Panc1 (cell line): ENCODE measurements at regions not wholly inside any gene's neighbourhood (a gene's known extent, or its start where the extent isn't known, plus 50 kb on each side); places are given as distances from the start of the nearest gene placed in this dataset.

Source experiments
- ATAC-seq: fragments of 200-7000 bp; cut with Tn5 transposase; 2 replicates; pipeline ENCODE4 v1.9.1; 2020; ENCODE audit warnings: mild to moderate bottlenecking, moderate library complexity
- BruUV-seq: library from RNA; stranded (reverse); fragments of 400-500 nt; replicated peaks from 2 replicates; lab custom pipeline; 2021; lab: Mats Ljungman, UMichigan
- CTCF ChIA-PET: fragments of 300-600 bp; sonication (Branson Sonifier 250); formaldehyde crosslinking; loops from one replicate; lab custom pipeline; 2022; ENCODE audit warnings: antibody characterized with exemption; lab: Charles Lee
- POLR2A ChIA-PET: fragments of 300-600 bp; sonication (Branson Sonifier 250); formaldehyde crosslinking; loops from one replicate; lab custom pipeline; 2022; ENCODE audit warnings: antibody characterized with exemption; lab: Charles Lee
- DNase-seq: peaks from one replicate; pipeline ENCODE4 v3.0.0-alpha.2; 2010; ENCODE audit warnings: low read depth, low spot score
- H3K27ac ChIP-seq: 2 replicates; pipeline ENCODE4 v1.5.1; 2011; ENCODE audit warnings: mild to moderate bottlenecking, low read length, inconsistent platforms
- H3K27me3 ChIP-seq: fragments of 200-500 bp; sonication (Bioruptor generic); 2 replicates; pipeline ENCODE4 v1.6.0; 2014; ENCODE audit warnings: low read length, inconsistent platforms; ENCODE audit not compliant: control insufficient read depth, insufficient read depth
- H3K36me3 ChIP-seq: fragments of 200-500 bp; sonication (Bioruptor generic); 2 replicates; pipeline ENCODE4 v1.5.1; 2014; ENCODE audit warnings: inconsistent platforms, mild to moderate bottlenecking, low read length, moderate library complexity; ENCODE audit not compliant: control insufficient read depth, insufficient read depth
- H3K4me1 ChIP-seq: 2 replicates; pipeline ENCODE4 v1.5.1; 2011; ENCODE audit warnings: inconsistent platforms, mild to moderate bottlenecking, low read length, moderate library complexity; ENCODE audit not compliant: control insufficient read depth, insufficient read depth
- H3K4me3 ChIP-seq, 2 experiments: 2 replicates each; pipeline ENCODE4 v1.5.1; 2011 to 2012; ENCODE audit warnings: low read depth in 2 of 2, low read length in 2 of 2, mild to moderate bottlenecking in 2 of 2, inconsistent platforms in 1 of 2, moderate library complexity in 1 of 2
- H3K9me3 ChIP-seq: fragments of 200-500 bp; sonication (Bioruptor generic); 2 replicates; pipeline ENCODE4 v1.5.1; 2014; ENCODE audit warnings: low read depth, mild to moderate bottlenecking, inconsistent platforms, low read length, moderate library complexity; ENCODE audit not compliant: control insufficient read depth, insufficient read depth
- CTCF ChIP-seq: fragments of 450-650 bp; IDR thresholded peaks from 2 replicates; pipeline ENCODE4 v1.5.1; 2017; ENCODE audit warnings: mild to moderate bottlenecking
- POLR2AphosphoS5 ChIP-seq: IDR thresholded peaks from 2 replicates; pipeline ENCODE4 v1.6.1; 2012; ENCODE audit warnings: mild to moderate bottlenecking, low read depth, low read length, moderate library complexity
- REST ChIP-seq, 2 experiments: IDR thresholded peaks; 2 replicates each; pipeline ENCODE4 v1.6.1; 2011 to 2012; ENCODE audit warnings: low read depth in 2 of 2, control low read depth in 1 of 2, low read length in 1 of 2, mild to moderate bottlenecking in 1 of 2, moderate library complexity in 1 of 2; ENCODE audit not compliant: insufficient read depth in 1 of 2
- SIN3A ChIP-seq: IDR thresholded peaks from 2 replicates; pipeline ENCODE4 v1.6.1; 2012; ENCODE audit warnings: low read depth, mild to moderate bottlenecking, low read length, moderate library complexity, borderline replicate concordance; ENCODE audit not compliant: insufficient read depth
- TCF7L2 ChIP-seq: IDR thresholded peaks from 2 replicates; pipeline ENCODE4 v1.6.1; 2011; ENCODE audit warnings: mild to moderate bottlenecking, low read depth, low read length, inconsistent platforms
- in situ Hi-C: cut with HindIII; loops from 2 replicates; pipeline ENCODE4 v1.10.0; 2016; ENCODE audit warnings: low sequenced_read_pairs, low pct_unique_long_range_greater_than_20kb
- intact Hi-C: fragments of 100-400 bp; cut with micrococcal nuclease; formaldehyde crosslinking; loops from one replicate; pipeline ENCODE4 v1.10.0; 2022; ENCODE audit not compliant: unreplicated experiment

GRCh38 chr5:84791730-84792129 is 407.1 kb upstream of the EDIL3 start:
- DNase-seq (no peak), ATAC-seq (no peak)
- H3K27me3 ChIP-seq, result no peaks in the 10 kb centered on the region
- TF ChIP-seq CTCF, result no peak
- no peak overlapping the region for H3K4me3 ChIP-seq
- in situ Hi-C loops, result no loop called here
- H3K9me3 ChIP-seq, result no peaks in the 10 kb centered on the region
- intact Hi-C loops, result no loop called here
- no peaks in the 10 kb centered on the region for H3K36me3 ChIP-seq
- H3K4me1 ChIP-seq, result no peaks in the 10 kb centered on the region
- POLR2A ChIA-PET, result no interaction called here
- CTCF ChIA-PET, result no interaction called here
- no TSS peak for BruUV-seq
- no peak overlapping the region for H3K27ac ChIP-seq

- in situ Hi-C loops, result no loop called here
- Histone ChIP-seq H3K36me3 (no peaks in the 10 kb centered on the region), H3K4me3 (no peak overlapping the region), H3K27ac (no peak overlapping the region), H3K9me3 (no peaks in the 10 kb centered on the region), H3K4me1 (no peaks in the 10 kb centered on the region), H3K27me3 (no peaks in the 10 kb centered on the region)
- ATAC-seq, result no peak
- no peak for TF ChIP-seq REST (IDR thresholded peaks at IDR 0.05; ENCODE audit: insufficient read depth in 1 of 2, low read depth in 2 of 2, low read length in 1 of 2)
- CTCF ChIA-PET, result no interaction called here
- no TSS peak for BruUV-seq
- intact Hi-C loops, result no loop called here
- DNase-seq, result no peak
- POLR2A ChIA-PET, result no interaction called here
Observed at GRCh38 chr5:84791138-84791537, 406.5 kb upstream of the EDIL3 start.

GRCh38 chr5:84790406-84790805 is 405.7 kb upstream of the EDIL3 start:
- intact Hi-C loops (no loop called here), in situ Hi-C loops (no loop called here)
- no peak for DNase-seq
- Histone ChIP-seq H3K4me1 (no peaks in the 10 kb centered on the region), H3K9me3 (no peaks in the 10 kb centered on the region), H3K36me3 (no peaks in the 10 kb centered on the region), H3K27me3 (no peaks in the 10 kb centered on the region), H3K4me3 (no peak overlapping the region), H3K27ac (no peak overlapping the region)
- ChIA-PET POLR2A (no interaction called here), CTCF (no interaction called here)
- ATAC-seq, result no peak
- no TSS peak for BruUV-seq
- TF ChIP-seq REST (IDR thresholded peaks at IDR 0.05; ENCODE audit: insufficient read depth in 1 of 2, low read depth in 2 of 2, low read length in 1 of 2) (no peak), POLR2AphosphoS5 (no peak), TCF7L2 (no peak), CTCF (no peak), SIN3A (no peak)
